ENCODE measurements at regions not wholly inside any gene's neighbourhood (a gene's known extent, or its start where the extent isn't known, plus 50 kb on each side); places are given as distances from the start of the nearest gene placed in this dataset.

DNA sequence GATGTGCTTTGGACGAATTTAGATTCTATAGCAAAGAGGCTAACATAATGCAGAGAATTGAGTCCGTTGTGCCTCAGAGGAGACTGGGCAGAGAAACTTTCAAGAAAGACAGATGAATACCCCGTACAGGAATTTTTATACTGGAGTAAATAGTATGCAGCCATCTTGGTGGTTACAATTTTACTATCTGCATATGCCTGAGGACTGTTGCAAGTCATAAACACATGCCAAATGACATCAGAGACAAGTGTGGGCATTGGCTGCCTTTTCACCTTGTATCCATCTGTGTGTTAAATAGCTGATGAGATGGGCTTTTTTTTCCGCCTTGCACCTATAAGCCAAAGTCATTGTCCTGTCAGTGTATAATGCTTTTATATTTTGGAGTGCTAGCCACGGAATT is 267.5 kb upstream of the SP4 start:
- TF ChIP-seq CTCF (IDR thresholded peaks at IDR 0.05), result no peak
- no peak for TF ChIP-seq ZNF423 (CRISPR knock-in tag; IDR thresholded peaks at IDR 0.05)
- no peak for TF ChIP-seq ATF6 (CRISPR knock-in tag; IDR thresholded peaks at IDR 0.05)
- TF ChIP-seq KAT7 (CRISPR knock-in tag; IDR thresholded peaks at IDR 0.05; ENCODE audit: borderline replicate concordance), result no peak
- TF ChIP-seq, protein P1, sequence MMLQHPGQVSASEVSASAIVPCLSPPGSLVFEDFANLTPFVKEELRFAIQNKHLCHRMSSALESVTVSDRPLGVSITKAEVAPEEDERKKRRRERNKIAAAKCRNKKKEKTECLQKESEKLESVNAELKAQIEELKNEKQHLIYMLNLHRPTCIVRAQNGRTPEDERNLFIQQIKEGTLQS (CRISPR knock-in tag; conservative IDR thresholded peaks at IDR 0.05), result no peak
- no peak for TF ChIP-seq ZNF138 (CRISPR knock-in tag; conservative IDR thresholded peaks at IDR 0.05)
- no peak for TF ChIP-seq ESRRA (CRISPR knock-in tag; IDR thresholded peaks at IDR 0.05; ENCODE audit: borderline replicate concordance)
- TF ChIP-seq, protein P2, sequence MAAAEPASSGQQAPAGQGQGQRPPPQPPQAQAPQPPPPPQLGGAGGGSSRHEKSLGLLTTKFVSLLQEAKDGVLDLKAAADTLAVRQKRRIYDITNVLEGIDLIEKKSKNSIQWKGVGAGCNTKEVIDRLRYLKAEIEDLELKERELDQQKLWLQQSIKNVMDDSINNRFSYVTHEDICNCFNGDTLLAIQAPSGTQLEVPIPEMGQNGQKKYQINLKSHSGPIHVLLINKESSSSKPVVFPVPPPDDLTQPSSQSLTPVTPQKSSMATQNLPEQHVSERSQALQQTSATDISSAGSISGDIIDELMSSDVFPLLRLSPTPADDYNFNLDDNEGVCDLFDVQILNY (CRISPR knock-in tag; IDR thresholded peaks at IDR 0.05), result no peak
- no peak for TF ChIP-seq FOXP1 (CRISPR knock-in tag; IDR thresholded peaks at IDR 0.05; ENCODE audit: borderline replicate concordance)
- TF ChIP-seq NFYB (CRISPR knock-in tag; conservative IDR thresholded peaks at IDR 0.05; ENCODE audit: low read depth), result no peak
